ENCODE measurements at regions not wholly inside any gene's neighbourhood (a gene's known extent, or its start where the extent isn't known, plus 50 kb on each side); places are given as distances from the start of the nearest gene placed in this dataset.

DNA sequence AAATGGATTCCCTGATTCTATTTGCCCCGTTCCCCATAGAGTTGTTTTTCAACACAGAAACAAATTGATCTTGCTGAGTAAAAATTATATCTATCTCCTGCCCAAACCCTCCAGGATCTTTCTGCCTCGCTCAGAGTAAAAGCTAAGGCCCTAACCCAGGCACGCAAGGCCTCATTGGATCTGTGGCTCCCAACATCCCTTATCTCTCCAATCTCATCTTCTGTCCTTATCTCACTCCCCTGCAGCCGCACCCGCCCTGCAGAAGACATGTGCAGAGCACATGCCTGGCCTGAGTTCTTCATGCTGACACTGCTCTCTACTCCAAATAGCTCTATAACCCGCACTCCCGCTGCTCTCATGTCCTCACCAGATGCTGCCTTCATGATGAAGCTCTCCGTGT lies 543.8 kb upstream of the ZFP42 start:
- TF ChIP-seq POLR2AphosphoS5 (IDR thresholded peaks at IDR 0.05) (no peak), EP300 (IDR thresholded peaks at IDR 0.05) (no peak)
- TF ChIP-seq, protein P1, sequence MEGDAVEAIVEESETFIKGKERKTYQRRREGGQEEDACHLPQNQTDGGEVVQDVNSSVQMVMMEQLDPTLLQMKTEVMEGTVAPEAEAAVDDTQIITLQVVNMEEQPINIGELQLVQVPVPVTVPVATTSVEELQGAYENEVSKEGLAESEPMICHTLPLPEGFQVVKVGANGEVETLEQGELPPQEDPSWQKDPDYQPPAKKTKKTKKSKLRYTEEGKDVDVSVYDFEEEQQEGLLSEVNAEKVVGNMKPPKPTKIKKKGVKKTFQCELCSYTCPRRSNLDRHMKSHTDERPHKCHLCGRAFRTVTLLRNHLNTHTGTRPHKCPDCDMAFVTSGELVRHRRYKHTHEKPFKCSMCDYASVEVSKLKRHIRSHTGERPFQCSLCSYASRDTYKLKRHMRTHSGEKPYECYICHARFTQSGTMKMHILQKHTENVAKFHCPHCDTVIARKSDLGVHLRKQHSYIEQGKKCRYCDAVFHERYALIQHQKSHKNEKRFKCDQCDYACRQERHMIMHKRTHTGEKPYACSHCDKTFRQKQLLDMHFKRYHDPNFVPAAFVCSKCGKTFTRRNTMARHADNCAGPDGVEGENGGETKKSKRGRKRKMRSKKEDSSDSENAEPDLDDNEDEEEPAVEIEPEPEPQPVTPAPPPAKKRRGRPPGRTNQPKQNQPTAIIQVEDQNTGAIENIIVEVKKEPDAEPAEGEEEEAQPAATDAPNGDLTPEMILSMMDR (IDR thresholded peaks at IDR 0.05): no peak
